ENCODE measurements at regions not wholly inside any gene's neighbourhood (a gene's known extent, or its start where the extent isn't known, plus 50 kb on each side); places are given as distances from the start of the nearest gene placed in this dataset.

DNA sequence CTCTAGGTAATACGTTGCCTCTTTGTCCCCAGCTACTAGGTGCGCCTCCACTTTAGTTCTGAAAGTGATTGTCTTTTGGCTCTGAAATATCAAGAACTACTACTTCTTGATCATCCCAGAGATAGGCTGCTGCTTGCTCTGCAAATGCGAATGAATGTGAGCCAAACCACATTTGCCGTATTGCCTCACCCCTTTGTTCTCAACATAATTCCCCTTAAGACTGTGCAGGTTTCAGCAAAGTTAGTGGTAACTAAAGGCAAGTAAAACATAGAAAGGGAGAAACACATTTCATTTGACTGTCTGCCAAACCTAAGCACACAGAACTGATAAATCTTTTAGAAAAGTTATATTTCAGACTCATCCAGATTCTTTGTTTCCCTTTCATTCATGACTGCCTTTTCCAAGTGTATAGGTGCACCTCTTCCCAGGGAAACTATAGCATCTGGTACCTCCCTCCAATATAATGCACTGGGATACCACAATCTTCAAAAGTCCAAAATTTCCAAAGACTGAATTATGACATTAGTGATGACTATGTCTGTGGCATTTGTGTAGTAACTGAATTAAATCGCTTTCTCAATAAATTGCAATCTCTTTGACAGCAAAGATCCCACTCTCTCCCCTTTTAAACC is 720.6 kb upstream of the CBLB start (continued):
- TF ChIP-seq, protein P1, sequence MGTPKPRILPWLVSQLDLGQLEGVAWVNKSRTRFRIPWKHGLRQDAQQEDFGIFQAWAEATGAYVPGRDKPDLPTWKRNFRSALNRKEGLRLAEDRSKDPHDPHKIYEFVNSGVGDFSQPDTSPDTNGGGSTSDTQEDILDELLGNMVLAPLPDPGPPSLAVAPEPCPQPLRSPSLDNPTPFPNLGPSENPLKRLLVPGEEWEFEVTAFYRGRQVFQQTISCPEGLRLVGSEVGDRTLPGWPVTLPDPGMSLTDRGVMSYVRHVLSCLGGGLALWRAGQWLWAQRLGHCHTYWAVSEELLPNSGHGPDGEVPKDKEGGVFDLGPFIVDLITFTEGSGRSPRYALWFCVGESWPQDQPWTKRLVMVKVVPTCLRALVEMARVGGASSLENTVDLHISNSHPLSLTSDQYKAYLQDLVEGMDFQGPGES (IDR thresholded peaks at IDR 0.05; ENCODE audit: low read depth, low read length), result no peak
- no peak for TF ChIP-seq EP300 (IDR thresholded peaks at IDR 0.05; ENCODE audit: borderline replicate concordance in 1 of 2, low read depth in 1 of 2, low read length in 1 of 2)

DNA sequence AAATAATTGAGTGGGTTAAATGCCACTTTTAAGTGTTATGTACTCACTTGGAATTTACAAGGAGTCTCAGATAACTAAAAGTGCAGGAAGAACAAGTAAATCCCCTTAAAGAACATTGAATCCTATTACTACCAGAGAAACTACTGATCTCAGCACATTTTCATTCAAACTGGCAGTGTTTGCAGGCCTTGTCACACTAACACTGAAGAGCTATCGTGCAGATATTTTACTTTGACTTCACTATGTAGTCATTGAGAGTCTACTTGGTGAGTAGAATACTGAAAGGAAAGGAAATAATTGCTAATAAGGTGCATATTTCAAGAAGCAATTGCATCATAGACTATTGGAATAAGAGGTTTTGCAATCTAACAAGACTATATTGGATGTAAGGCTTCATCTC is 721.4 kb upstream of the CBLB start:
- no peak overlapping the region for H3K4me3 ChIP-seq (ENCODE audit: low read depth in 2 of 2, low read length in 1 of 2)
- H3K79me2 ChIP-seq (ENCODE audit: insufficient read depth), result no peaks in the 10 kb centered on the region
- H3K27me3 ChIP-seq (ENCODE audit: insufficient read depth), result no peaks in the 10 kb centered on the region
- no peak overlapping the region for H3K9ac ChIP-seq
- H3K4me2 ChIP-seq, result no peak overlapping the region
- H3F3A ChIP-seq (replicated peaks; ENCODE audit: insufficient read depth), result no peaks in the 10 kb centered on the region
- H3K4me1 ChIP-seq (ENCODE audit: control insufficient read depth in 1 of 2, insufficient read depth in 2 of 2, low read depth in 1 of 2, low read length in 1 of 2), result no peaks in the 10 kb centered on the region
- ChIA-PET POLR2A (no interaction called here), CTCF (interaction anchor here (0.9 kb wide), 1 partner anchor 20 kb away, joined by 3 read pairs; no protein-coding TSS in a partner anchor)
- TF ChIP-seq POLR2AphosphoS5 (IDR thresholded peaks at IDR 0.05; ENCODE audit: low read depth, low read length) (no peak), EP300 (IDR thresholded peaks at IDR 0.05; ENCODE audit: borderline replicate concordance in 1 of 2, low read depth in 1 of 2, low read length in 1 of 2) (no peak), TAF1 (IDR thresholded peaks at IDR 0.05; ENCODE audit: borderline replicate concordance, low read depth, low read length) (no peak), FOXM1 (IDR thresholded peaks at IDR 0.05; ENCODE audit: low read depth) (no peak), FOSL2 (IDR thresholded peaks at IDR 0.05; ENCODE audit: borderline replicate concordance, low read depth) (no peak), GABPA (IDR thresholded peaks at IDR 0.05; ENCODE audit: low read depth) (no peak)
- TF ChIP-seq, protein P2, sequence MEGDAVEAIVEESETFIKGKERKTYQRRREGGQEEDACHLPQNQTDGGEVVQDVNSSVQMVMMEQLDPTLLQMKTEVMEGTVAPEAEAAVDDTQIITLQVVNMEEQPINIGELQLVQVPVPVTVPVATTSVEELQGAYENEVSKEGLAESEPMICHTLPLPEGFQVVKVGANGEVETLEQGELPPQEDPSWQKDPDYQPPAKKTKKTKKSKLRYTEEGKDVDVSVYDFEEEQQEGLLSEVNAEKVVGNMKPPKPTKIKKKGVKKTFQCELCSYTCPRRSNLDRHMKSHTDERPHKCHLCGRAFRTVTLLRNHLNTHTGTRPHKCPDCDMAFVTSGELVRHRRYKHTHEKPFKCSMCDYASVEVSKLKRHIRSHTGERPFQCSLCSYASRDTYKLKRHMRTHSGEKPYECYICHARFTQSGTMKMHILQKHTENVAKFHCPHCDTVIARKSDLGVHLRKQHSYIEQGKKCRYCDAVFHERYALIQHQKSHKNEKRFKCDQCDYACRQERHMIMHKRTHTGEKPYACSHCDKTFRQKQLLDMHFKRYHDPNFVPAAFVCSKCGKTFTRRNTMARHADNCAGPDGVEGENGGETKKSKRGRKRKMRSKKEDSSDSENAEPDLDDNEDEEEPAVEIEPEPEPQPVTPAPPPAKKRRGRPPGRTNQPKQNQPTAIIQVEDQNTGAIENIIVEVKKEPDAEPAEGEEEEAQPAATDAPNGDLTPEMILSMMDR (IDR thresholded peaks at IDR 0.05), result no peak
- TF ChIP-seq, protein P3, sequence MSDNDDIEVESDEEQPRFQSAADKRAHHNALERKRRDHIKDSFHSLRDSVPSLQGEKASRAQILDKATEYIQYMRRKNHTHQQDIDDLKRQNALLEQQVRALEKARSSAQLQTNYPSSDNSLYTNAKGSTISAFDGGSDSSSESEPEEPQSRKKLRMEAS (IDR thresholded peaks at IDR 0.05; ENCODE audit: low read depth), result no peak
- TF ChIP-seq, protein P4, sequence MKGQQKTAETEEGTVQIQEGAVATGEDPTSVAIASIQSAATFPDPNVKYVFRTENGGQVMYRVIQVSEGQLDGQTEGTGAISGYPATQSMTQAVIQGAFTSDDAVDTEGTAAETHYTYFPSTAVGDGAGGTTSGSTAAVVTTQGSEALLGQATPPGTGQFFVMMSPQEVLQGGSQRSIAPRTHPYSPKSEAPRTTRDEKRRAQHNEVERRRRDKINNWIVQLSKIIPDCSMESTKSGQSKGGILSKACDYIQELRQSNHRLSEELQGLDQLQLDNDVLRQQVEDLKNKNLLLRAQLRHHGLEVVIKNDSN (IDR thresholded peaks at IDR 0.05; ENCODE audit: borderline replicate concordance, low read depth), result no peak
- DNase-seq, result no peak
- no peak overlapping the region for H3K27ac ChIP-seq (ENCODE audit: low read depth in 2 of 2, low read length in 1 of 2)
- no peaks in the 10 kb centered on the region for H4K20me1 ChIP-seq (ENCODE audit: insufficient read depth)
- H3K9me3 ChIP-seq, result 0 out of 2 replicates have a peak, but pooled peaks cover 2% of the 10 kb centered on the region
- no peak overlapping the region for H2AFZ ChIP-seq (ENCODE audit: low read depth)
- 68% methylated on average over 1 of the region's 1 CpG for WGBS (ENCODE audit: low lambda C conversion rate)
- H3K36me3 ChIP-seq (replicated peaks in 1 of 2; ENCODE audit: control insufficient read depth in 1 of 2, insufficient read depth in 2 of 2, low read length in 1 of 2), result no peaks in the 10 kb centered on the region
- H3K9me2 ChIP-seq, result no peaks in the 10 kb centered on the region

Data from SK-N-SH (cell line).